Activated CD4-positive, alpha-beta memory T cell treated with anti-CD3 and anti-CD28 coated beads, Interleukin-2, amount 10 ng/mL, durations not matched to agents 7 days and 5 days (primary cell): ENCODE measurements at regions not wholly inside any gene's neighbourhood (a gene's known extent, or its start where the extent isn't known, plus 50 kb on each side); places are given as distances from the start of the nearest gene placed in this dataset.
A peak's percentile ranks its signal among the peaks of the same experiment; 100 is the strongest.

Source experiments
- CTCF ChIA-PET: fragments of 350-600 bp; sonication (Branson Sonifier 250); formaldehyde crosslinking; loops from one replicate; lab custom pipeline; 2021; ENCODE audit warnings: antibody characterized with exemption, inconsistent platforms; lab: Charles Lee
- POLR2A ChIA-PET: fragments of 350-600 bp; sonication (Branson Sonifier 250); formaldehyde crosslinking; loops from one replicate; lab custom pipeline; 2021; ENCODE audit warnings: antibody characterized with exemption; lab: Charles Lee
- DNase-seq: peaks from one replicate; pipeline ENCODE4 v3.0.0-alpha.2; 2020
- H3K27ac Mint-ChIP-seq: one replicate; pipeline ENCODE4 v1.8.0; 2021; ENCODE audit warnings: mild to moderate bottlenecking, mixed read lengths
- H3K27me3 Mint-ChIP-seq: one replicate; pipeline ENCODE4 v1.8.0; 2021; ENCODE audit warnings: mixed read lengths
- H3K36me3 Mint-ChIP-seq: one replicate; pipeline ENCODE4 v1.8.0; 2021; ENCODE audit warnings: low read depth, mixed read lengths
- H3K4me1 Mint-ChIP-seq: one replicate; pipeline ENCODE4 v1.8.0; 2021; ENCODE audit warnings: mixed read lengths
- H3K4me3 Mint-ChIP-seq: one replicate; pipeline ENCODE4 v1.8.0; 2021; ENCODE audit warnings: mild to moderate bottlenecking, mixed read lengths
- H3K9me3 Mint-ChIP-seq: one replicate; pipeline ENCODE4 v1.8.0; 2021; ENCODE audit warnings: mixed read lengths

GRCh38 chr20:52098186-52098585 lies 93.4 kb downstream of the ZFP64 start:
- ChIA-PET POLR2A (no interaction called here), CTCF (interaction anchor here (1.0 kb wide), 1 partner anchor 30 kb away, joined by 3 read pairs; no protein-coding TSS in a partner anchor)
- no peak overlapping the region for H3K4me3 Mint-ChIP-seq
- no peak for DNase-seq
- H3K4me1 Mint-ChIP-seq = no peaks in the 10 kb centered on the region
- no peaks in the 10 kb centered on the region for H3K9me3 Mint-ChIP-seq
- peaks cover 8% of the 10 kb centered on the region for H3K27me3 Mint-ChIP-seq
- H3K36me3 Mint-ChIP-seq = no peaks in the 10 kb centered on the region
- no peak overlapping the region for H3K27ac Mint-ChIP-seq

GRCh38 chr20:52096117-52096516 lies 95.5 kb downstream of the ZFP64 start:
- no peaks in the 10 kb centered on the region for H3K4me1 Mint-ChIP-seq
- no peaks in the 10 kb centered on the region for H3K36me3 Mint-ChIP-seq
- no peaks in the 10 kb centered on the region for H3K9me3 Mint-ChIP-seq
- no peak for DNase-seq
- no peak overlapping the region for H3K4me3 Mint-ChIP-seq
- POLR2A ChIA-PET = no interaction called here
- H3K27ac Mint-ChIP-seq = no peak overlapping the region
- H3K27me3 Mint-ChIP-seq = no peaks in the 10 kb centered on the region
- CTCF ChIA-PET = no interaction called here

GRCh38 chr20:52094693-52095092 lies 96.9 kb downstream of the ZFP64 start:
- Mint-ChIP-seq H3K4me1 (no peaks in the 10 kb centered on the region), H3K27ac (no peak overlapping the region), H3K27me3 (no peaks in the 10 kb centered on the region), H3K4me3 (no peak overlapping the region), H3K36me3 (no peaks in the 10 kb centered on the region), H3K9me3 (no peaks in the 10 kb centered on the region)
- CTCF ChIA-PET = no interaction called here
- no peak for DNase-seq
- POLR2A ChIA-PET = no interaction called here

- Mint-ChIP-seq H3K9me3 (peaks cover 6% of the 10 kb centered on the region), H3K36me3 (peaks cover 6% of the 10 kb centered on the region), H3K27me3 (no peaks in the 10 kb centered on the region), H3K4me1 (no peaks in the 10 kb centered on the region), H3K27ac (no peak overlapping the region), H3K4me3 (no peak overlapping the region)
- DNase-seq = no peak
- ChIA-PET CTCF (no interaction called here), POLR2A (interaction anchor here (0.8 kb wide), 1 partner anchor 12 kb away, joined by 3 read pairs; no protein-coding TSS in a partner anchor)
Measured at GRCh38 chr20:52093575-52093974, 98.0 kb downstream of the ZFP64 start.

GRCh38 chr20:52090035-52090434 lies 101.5 kb downstream of the ZFP64 start:
- Mint-ChIP-seq H3K9me3 (peaks cover 21% of the 10 kb centered on the region), H3K27ac (no peak overlapping the region), H3K4me1 (no peaks in the 10 kb centered on the region), H3K4me3 (no peak overlapping the region), H3K27me3 (no peaks in the 10 kb centered on the region), H3K36me3 (peaks cover 23% of the 10 kb centered on the region)
- ChIA-PET CTCF (interaction anchor here (0.9 kb wide), 1 partner anchor 10 kb away, joined by 4 read pairs; no protein-coding TSS in a partner anchor), POLR2A (no interaction called here)
- DNase-seq = no peak

GRCh38 chr20:52087471-52087870 lies 104.1 kb downstream of the ZFP64 start:
- no peak overlapping the region for H3K4me3 Mint-ChIP-seq
- ChIA-PET CTCF (no interaction called here), POLR2A (no interaction called here)
- DNase-seq = no peak
- H3K36me3 Mint-ChIP-seq = peaks cover 23% of the 10 kb centered on the region
- no peaks in the 10 kb centered on the region for H3K27me3 Mint-ChIP-seq
- peaks cover 21% of the 10 kb centered on the region for H3K9me3 Mint-ChIP-seq
- no peak overlapping the region for H3K27ac Mint-ChIP-seq
- peaks cover 8% of the 10 kb centered on the region for H3K4me1 Mint-ChIP-seq

GRCh38 chr20:52086878-52087277 lies 104.7 kb downstream of the ZFP64 start:
- ChIA-PET POLR2A (no interaction called here), CTCF (no interaction called here)
- H3K4me3 Mint-ChIP-seq = no peak overlapping the region
- peaks cover 23% of the 10 kb centered on the region for H3K36me3 Mint-ChIP-seq
- peaks cover 11% of the 10 kb centered on the region for H3K4me1 Mint-ChIP-seq
- H3K27ac Mint-ChIP-seq = no peak overlapping the region
- peaks cover 21% of the 10 kb centered on the region for H3K9me3 Mint-ChIP-seq
- no peak for DNase-seq
- H3K27me3 Mint-ChIP-seq = no peaks in the 10 kb centered on the region

GRCh38 chr20:52084727-52085126 lies 106.9 kb downstream of the ZFP64 start:
- ChIA-PET POLR2A (no interaction called here), CTCF (interaction anchor here (1.0 to 1.4 kb wide), 2 partner anchors 285 to 384 kb away, joined by 3 to 8 read pairs; no protein-coding TSS in a partner anchor)
- H3K4me3 Mint-ChIP-seq = no peak overlapping the region

GRCh38 chr20:52083627-52084232 lies 107.8 kb downstream of the ZFP64 start:
- Mint-ChIP-seq H3K9me3 (peaks cover 17% of the 10 kb centered on the region), H3K4me1 (peaks cover 11% of the 10 kb centered on the region), H3K27me3 (no peaks in the 10 kb centered on the region), H3K36me3 (peaks cover 19% of the 10 kb centered on the region), H3K4me3 (no peak overlapping the region), H3K27ac (no peak overlapping the region)
- CTCF ChIA-PET = interaction anchor here (1.2 to 1.6 kb wide), 4 partner anchors 8 to 422 kb away, joined by 3 to 5 read pairs (median 4); no protein-coding TSS in a partner anchor
- DNase-seq = peak; percentile 54
- POLR2A ChIA-PET = no interaction called here

More at GRCh38 chr20:52084727-52085126, 106.9 kb downstream of the ZFP64 start:
- DNase-seq = no peak
- Mint-ChIP-seq H3K4me1 (peaks cover 11% of the 10 kb centered on the region), H3K27me3 (no peaks in the 10 kb centered on the region), H3K27ac (no peak overlapping the region), H3K9me3 (peaks cover 21% of the 10 kb centered on the region), H3K36me3 (peaks cover 23% of the 10 kb centered on the region)

GRCh38 chr20:52082612-52083011 lies 109.0 kb downstream of the ZFP64 start:
- H3K27ac Mint-ChIP-seq = no peak overlapping the region

GRCh38 chr20:52081791-52082190 lies 109.8 kb downstream of the ZFP64 start:
- no peak overlapping the region for H3K4me3 Mint-ChIP-seq
- ChIA-PET CTCF (interaction anchor here (1.2 kb wide), 1 partner anchor 22 kb away, joined by 3 read pairs; no protein-coding TSS in a partner anchor), POLR2A (no interaction called here)
- no peaks in the 10 kb centered on the region for H3K9me3 Mint-ChIP-seq
- no peak for DNase-seq
- H3K27me3 Mint-ChIP-seq = no peaks in the 10 kb centered on the region
- H3K27ac Mint-ChIP-seq = no peak overlapping the region
- peaks cover 3% of the 10 kb centered on the region for H3K36me3 Mint-ChIP-seq
- peaks cover 11% of the 10 kb centered on the region for H3K4me1 Mint-ChIP-seq

More at GRCh38 chr20:52082612-52083011, 109.0 kb downstream of the ZFP64 start:
- H3K4me3 Mint-ChIP-seq = no peak overlapping the region
- ChIA-PET POLR2A (interaction anchor here (0.9 kb wide), 1 partner anchor 283 kb away, joined by 3 read pairs; no protein-coding TSS in a partner anchor), CTCF (interaction anchor here (0.6 to 1.6 kb wide), 7 partner anchors 9 to 1155 kb away, joined by 3 to 5 read pairs (median 3); no protein-coding TSS in a partner anchor)
- peaks cover 11% of the 10 kb centered on the region for H3K36me3 Mint-ChIP-seq
- peaks cover 8% of the 10 kb centered on the region for H3K9me3 Mint-ChIP-seq
- peaks cover 11% of the 10 kb centered on the region for H3K4me1 Mint-ChIP-seq
- no peaks in the 10 kb centered on the region for H3K27me3 Mint-ChIP-seq
- DNase-seq = no peak

GRCh38 chr20:52081066-52081465 lies 110.5 kb downstream of the ZFP64 start:
- POLR2A ChIA-PET = no interaction called here
- DNase-seq = no peak

GRCh38 chr20:52078289-52078688 lies 113.3 kb downstream of the ZFP64 start:
- POLR2A ChIA-PET = no interaction called here

More at GRCh38 chr20:52081066-52081465, 110.5 kb downstream of the ZFP64 start:
- H3K27ac Mint-ChIP-seq = no peak overlapping the region
- H3K9me3 Mint-ChIP-seq = no peaks in the 10 kb centered on the region
- H3K27me3 Mint-ChIP-seq = no peaks in the 10 kb centered on the region
- CTCF ChIA-PET = interaction anchor here (1.3 kb wide), 1 partner anchor 281 kb away, joined by 3 read pairs; no protein-coding TSS in a partner anchor
- no peak overlapping the region for H3K4me3 Mint-ChIP-seq
- H3K36me3 Mint-ChIP-seq = no peaks in the 10 kb centered on the region
- H3K4me1 Mint-ChIP-seq = peaks cover 11% of the 10 kb centered on the region

More at GRCh38 chr20:52078289-52078688, 113.3 kb downstream of the ZFP64 start:
- CTCF ChIA-PET = interaction anchor here (1.5 kb wide), 1 partner anchor 278 kb away, joined by 4 read pairs; no protein-coding TSS in a partner anchor
- Mint-ChIP-seq H3K27me3 (no peaks in the 10 kb centered on the region), H3K36me3 (no peaks in the 10 kb centered on the region), H3K27ac (no peak overlapping the region), H3K4me3 (no peak overlapping the region), H3K4me1 (peaks cover 11% of the 10 kb centered on the region), H3K9me3 (no peaks in the 10 kb centered on the region)
- DNase-seq = no peak
